ENCODE measurements at regions not wholly inside any gene's neighbourhood (a gene's known extent, or its start where the extent isn't known, plus 50 kb on each side); places are given as distances from the start of the nearest gene placed in this dataset.

GRCh38 chr5:91443761-91444467, 60.8 kb upstream of the ARRDC3 start:
- no peak for DNase-seq

- DNase-seq: no peak
Observed at GRCh38 chr5:91443023-91443422, 59.9 kb upstream of the ARRDC3 start.

- DNase-seq: no peak
Observed at GRCh38 chr5:91441082-91441481, 58.0 kb upstream of the ARRDC3 start.

GRCh38 chr5:91438871-91439270, 55.8 kb upstream of the ARRDC3 start:
- no peak for DNase-seq

- no peak for DNase-seq
Observed at GRCh38 chr5:91436241-91436640, 53.1 kb upstream of the ARRDC3 start.

GRCh38 chr5:91434348-91434747, 51.2 kb upstream of the ARRDC3 start:
- DNase-seq: no peak

- no peak for DNase-seq
Observed at GRCh38 chr5:91433861-91434260, 50.7 kb upstream of the ARRDC3 start.
